ENCODE measurements at regions not wholly inside any gene's neighbourhood (a gene's known extent, or its start where the extent isn't known, plus 50 kb on each side); places are given as distances from the start of the nearest gene placed in this dataset.
"Not testable (repeated sequence)": the region's sequence is repeated elsewhere in the genome, so short reads cannot be mapped to it uniquely, and the experiment has no call there.

- no peak for TF ChIP-seq ATF4 (CRISPR knock-in tag; IDR thresholded peaks at IDR 0.05)
- no peak for TF ChIP-seq CREBBP (IDR thresholded peaks at IDR 0.05; ENCODE audit: low read depth, low read length)
- TF ChIP-seq ZNF3 (CRISPR knock-in tag; IDR thresholded peaks at IDR 0.05) = no peak
- no peak for TF ChIP-seq ZNF668 (CRISPR knock-in tag; IDR thresholded peaks at IDR 0.05)
- no peak for TF ChIP-seq ZNF318 (IDR thresholded peaks at IDR 0.05; ENCODE audit: borderline replicate concordance in 1 of 2, low read depth in 1 of 2)
- no peak for TF ChIP-seq PRPF4 (IDR thresholded peaks at IDR 0.05; ENCODE audit: insufficient read depth, low read depth, low read length, poor library complexity, severe bottlenecking)
These were observed 1353.4 kb upstream of the GOT2 start (continued) for GRCh38 chr16:60087530-60087929.

GRCh38 chr16:60078819-60079218 is 1344.7 kb upstream of the GOT2 start:
- FAIRE-seq; DNase-seq (ENCODE audit: extremely low read depth in 1 of 4, low spot score in 3 of 4); H3K9ac ChIP-seq (ENCODE audit: insufficient read depth in 1 of 2, low read depth in 2 of 2, low read length in 2 of 2); POLR2A ChIA-PET; H3K27ac ChIP-seq (ENCODE audit: extremely low read depth, low read depth, low read length); H3K9me3 ChIP-seq (replicated peaks; ENCODE audit: control insufficient read depth, insufficient read depth, low read depth, low read length); H3K36me3 ChIP-seq (ENCODE audit: control insufficient read depth, insufficient read depth, low read length); intact Hi-C loops (cut with micrococcal nuclease); H3K9me1 ChIP-seq (ENCODE audit: control insufficient read depth, insufficient read depth, low read length); H2AFZ ChIP-seq (ENCODE audit: low read depth, low read length); H3K4me1 ChIP-seq (replicated peaks in 1 of 2; ENCODE audit: control insufficient read depth in 2 of 2, insufficient read depth in 2 of 2, low read length in 2 of 2); in situ Hi-C loops (cut with MboI); ATAC-seq; H4K20me1 ChIP-seq (replicated peaks; ENCODE audit: control insufficient read depth, insufficient read depth, low read length); BruUV-seq (replicated peaks); CTCF ChIA-PET (ENCODE audit: low intra/inter-chr PET ratio); H3K4me2 ChIP-seq (ENCODE audit: insufficient read depth, low read length); H3K4me3 ChIP-seq; H3K27me3 ChIP-seq (ENCODE audit: control insufficient read depth in 2 of 2, insufficient read depth in 2 of 2, low read length in 2 of 2); H3K79me2 ChIP-seq (ENCODE audit: control insufficient read depth, insufficient read depth, low read length): not testable (repeated sequence)
- WGBS (ENCODE audit: insufficient coverage, low coverage, missing lambda C conversion rate) = 0% methylated on average over 4 of the region's 10 CpGs
